ENCODE measurements at regions not wholly inside any gene's neighbourhood (a gene's known extent, or its start where the extent isn't known, plus 50 kb on each side); places are given as distances from the start of the nearest gene placed in this dataset.

- TF ChIP-seq REST (IDR thresholded peaks at IDR 0.05; ENCODE audit: low read depth): no peak
- TF ChIP-seq TCF7L2 (IDR thresholded peaks at IDR 0.05; ENCODE audit: borderline replicate concordance, extremely low read depth, insufficient read depth, insufficient read length): no peak
Measured at GRCh38 chr7:49261928-49262327, 337.6 kb downstream of the CDC14C start.
